GM19452 (cell line): ENCODE measurements at regions not wholly inside any gene's neighbourhood (a gene's known extent, or its start where the extent isn't known, plus 50 kb on each side); places are given as distances from the start of the nearest gene placed in this dataset.

ENCODE experiments used
- ATAC-seq: cut with Tn5 transposase; IDR thresholded peaks from one replicate; pipeline ENCODE4 v1.9.1; 2021; ENCODE audit not compliant: unreplicated experiment

GRCh38 chr20:7237251-7237650, 469.8 kb downstream of the BMP2 start:
- ATAC-seq, result no peak

- no peak for ATAC-seq
Measured at GRCh38 chr20:7240490-7240889, 473.0 kb downstream of the BMP2 start.

GRCh38 chr20:7248281-7249201, 481.1 kb downstream of the BMP2 start:
- no peak for ATAC-seq

GRCh38 chr20:7250337-7250736, 482.9 kb downstream of the BMP2 start:
- ATAC-seq, result no peak

GRCh38 chr20:7257099-7257498, 489.6 kb downstream of the BMP2 start:
- ATAC-seq, result no peak

- ATAC-seq, result no peak
Measured at GRCh38 chr20:7257692-7258466, 490.4 kb downstream of the BMP2 start.

- no peak for ATAC-seq
Measured at GRCh38 chr20:7262803-7263202, 495.3 kb downstream of the BMP2 start.

GRCh38 chr20:7264137-7264536, 496.7 kb downstream of the BMP2 start:
- ATAC-seq, result no peak

GRCh38 chr20:7269452-7269851, 502.0 kb downstream of the BMP2 start:
- no peak for ATAC-seq

GRCh38 chr20:7272512-7272911, 505.0 kb downstream of the BMP2 start:
- ATAC-seq, result no peak

- ATAC-seq, result no peak
Measured at GRCh38 chr20:7274870-7275269, 507.4 kb downstream of the BMP2 start.

GRCh38 chr20:7275645-7276237, 508.3 kb downstream of the BMP2 start:
- no peak for ATAC-seq

- peak; percentile 85 for ATAC-seq
Measured at GRCh38 chr20:7285918-7286556, 518.6 kb downstream of the BMP2 start.

GRCh38 chr20:7291323-7291943, 523.9 kb downstream of the BMP2 start:
- ATAC-seq, result no peak

GRCh38 chr20:7291946-7292345, 524.5 kb downstream of the BMP2 start:
- no peak for ATAC-seq

- no peak for ATAC-seq
Measured at GRCh38 chr20:7294816-7295360, 527.4 kb downstream of the BMP2 start.

GRCh38 chr20:7301807-7302206, 534.3 kb downstream of the BMP2 start:
- no peak for ATAC-seq

GRCh38 chr20:7302250-7302649, 534.8 kb downstream of the BMP2 start:
- ATAC-seq, result no peak

- ATAC-seq, result no peak
Measured at GRCh38 chr20:7305976-7306375, 538.5 kb downstream of the BMP2 start.

GRCh38 chr20:7308163-7308562, 540.7 kb downstream of the BMP2 start:
- ATAC-seq, result no peak
